ENCODE measurements at regions not wholly inside any gene's neighbourhood (a gene's known extent, or its start where the extent isn't known, plus 50 kb on each side); places are given as distances from the start of the nearest gene placed in this dataset.

GRCh38 chr9:116094846-116095245 lies 58.7 kb upstream of the PAPPA start:
- ATAC-seq, result no peak
- Histone ChIP-seq H3K36me3 (no peaks in the 10 kb centered on the region), H3K4me1 (no peaks in the 10 kb centered on the region), H3K9me3 (no peaks in the 10 kb centered on the region), H3K27me3 (no peaks in the 10 kb centered on the region), H3K4me3 (no peak overlapping the region), H3K27ac (no peak overlapping the region)
- TF ChIP-seq POLR2AphosphoS5 (IDR thresholded peaks at IDR 0.05) (no peak), POLR2A (IDR thresholded peaks at IDR 0.05) (no peak), EP300 (IDR thresholded peaks at IDR 0.05) (no peak)
- TF ChIP-seq, protein P1, sequence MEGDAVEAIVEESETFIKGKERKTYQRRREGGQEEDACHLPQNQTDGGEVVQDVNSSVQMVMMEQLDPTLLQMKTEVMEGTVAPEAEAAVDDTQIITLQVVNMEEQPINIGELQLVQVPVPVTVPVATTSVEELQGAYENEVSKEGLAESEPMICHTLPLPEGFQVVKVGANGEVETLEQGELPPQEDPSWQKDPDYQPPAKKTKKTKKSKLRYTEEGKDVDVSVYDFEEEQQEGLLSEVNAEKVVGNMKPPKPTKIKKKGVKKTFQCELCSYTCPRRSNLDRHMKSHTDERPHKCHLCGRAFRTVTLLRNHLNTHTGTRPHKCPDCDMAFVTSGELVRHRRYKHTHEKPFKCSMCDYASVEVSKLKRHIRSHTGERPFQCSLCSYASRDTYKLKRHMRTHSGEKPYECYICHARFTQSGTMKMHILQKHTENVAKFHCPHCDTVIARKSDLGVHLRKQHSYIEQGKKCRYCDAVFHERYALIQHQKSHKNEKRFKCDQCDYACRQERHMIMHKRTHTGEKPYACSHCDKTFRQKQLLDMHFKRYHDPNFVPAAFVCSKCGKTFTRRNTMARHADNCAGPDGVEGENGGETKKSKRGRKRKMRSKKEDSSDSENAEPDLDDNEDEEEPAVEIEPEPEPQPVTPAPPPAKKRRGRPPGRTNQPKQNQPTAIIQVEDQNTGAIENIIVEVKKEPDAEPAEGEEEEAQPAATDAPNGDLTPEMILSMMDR (IDR thresholded peaks at IDR 0.05), result no peak

- no peak overlapping the region for H3K27ac ChIP-seq
- no peak for TF ChIP-seq EP300 (IDR thresholded peaks at IDR 0.05)
- no peak for TF ChIP-seq POLR2AphosphoS5 (IDR thresholded peaks at IDR 0.05)
- TF ChIP-seq, protein P1 (IDR thresholded peaks at IDR 0.05), result no peak
- no peak for TF ChIP-seq POLR2A (IDR thresholded peaks at IDR 0.05)
- H3K4me3 ChIP-seq, result no peak overlapping the region
- WGBS, 2 donors (ENCODE audit: low coverage in 1 of 2), result 71 to 86% methylated on average over 2 of the region's 2 CpGs
- no peak for ATAC-seq
- no peaks in the 10 kb centered on the region for H3K4me1 ChIP-seq
- H3K36me3 ChIP-seq, result no peaks in the 10 kb centered on the region
- no peaks in the 10 kb centered on the region for H3K9me3 ChIP-seq
- H3K27me3 ChIP-seq, result no peaks in the 10 kb centered on the region
These were observed 58.2 kb upstream of the PAPPA start for GRCh38 chr9:116095403-116095802.

DNA sequence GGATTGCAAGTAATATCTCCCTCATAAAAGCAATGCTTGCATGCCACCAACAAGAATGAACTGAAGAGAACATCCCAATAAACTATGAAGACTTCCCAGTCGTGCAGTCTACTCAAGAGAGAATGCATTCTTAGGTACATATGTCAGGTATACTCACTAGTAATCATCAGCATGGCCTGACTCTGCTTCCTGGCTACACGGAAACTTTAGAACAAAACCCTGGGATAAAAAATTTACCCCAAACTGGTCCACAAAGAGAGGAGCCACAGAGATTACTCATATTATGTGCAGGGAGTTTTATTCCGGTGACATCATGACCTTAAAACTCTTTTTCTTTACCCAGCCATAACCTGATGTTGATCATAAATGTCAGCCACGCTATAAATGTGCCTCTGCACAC lies 57.5 kb upstream of the PAPPA start:
- Histone ChIP-seq H3K27me3 (no peaks in the 10 kb centered on the region), H3K9me3 (no peaks in the 10 kb centered on the region), H3K4me1 (no peaks in the 10 kb centered on the region), H3K4me3 (no peak overlapping the region), H3K27ac (no peak overlapping the region), H3K36me3 (no peaks in the 10 kb centered on the region)
- 67 to 77% methylated on average over 4 of the region's 4 CpGs for WGBS, 2 donors (ENCODE audit: low coverage in 1 of 2)
- TF ChIP-seq, protein P1 (IDR thresholded peaks at IDR 0.05), result no peak
- no peak for TF ChIP-seq POLR2AphosphoS5 (IDR thresholded peaks at IDR 0.05)
- no peak for TF ChIP-seq EP300 (IDR thresholded peaks at IDR 0.05)
- TF ChIP-seq POLR2A (IDR thresholded peaks at IDR 0.05), result no peak
- ATAC-seq, result no peak

DNA sequence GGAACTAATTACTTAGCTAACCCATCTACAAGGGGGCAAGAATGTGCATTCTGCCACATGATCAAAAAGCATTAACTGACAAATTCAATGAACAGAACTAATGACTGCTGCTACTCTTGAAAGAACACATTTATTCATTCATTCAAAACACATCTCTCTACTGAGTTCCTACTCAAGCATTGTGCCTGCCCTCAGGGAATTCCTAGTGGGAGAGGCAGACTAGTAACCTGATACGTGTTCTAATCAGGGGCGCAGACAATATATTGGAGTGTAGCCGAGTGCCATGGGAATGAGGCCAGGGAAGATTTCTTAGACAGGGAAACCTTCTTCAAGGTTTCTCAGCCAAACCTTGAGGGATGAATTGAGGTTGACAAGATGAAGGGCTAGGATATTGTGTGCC lies 56.7 kb upstream of the PAPPA start:
- Histone ChIP-seq H3K4me3 (no peak overlapping the region), H3K27ac (no peak overlapping the region), H3K9me3 (no peaks in the 10 kb centered on the region), H3K27me3 (no peaks in the 10 kb centered on the region), H3K4me1 (no peaks in the 10 kb centered on the region), H3K36me3 (no peaks in the 10 kb centered on the region)
- 49 to 54% methylated on average over 3 of the region's 3 CpGs for WGBS, 2 donors (ENCODE audit: low coverage in 1 of 2)
- TF ChIP-seq POLR2AphosphoS5 (IDR thresholded peaks at IDR 0.05) (no peak), POLR2A (IDR thresholded peaks at IDR 0.05) (no peak), EP300 (IDR thresholded peaks at IDR 0.05) (no peak)
- TF ChIP-seq, protein P1 (IDR thresholded peaks at IDR 0.05), result no peak
- no peak for ATAC-seq

DNA sequence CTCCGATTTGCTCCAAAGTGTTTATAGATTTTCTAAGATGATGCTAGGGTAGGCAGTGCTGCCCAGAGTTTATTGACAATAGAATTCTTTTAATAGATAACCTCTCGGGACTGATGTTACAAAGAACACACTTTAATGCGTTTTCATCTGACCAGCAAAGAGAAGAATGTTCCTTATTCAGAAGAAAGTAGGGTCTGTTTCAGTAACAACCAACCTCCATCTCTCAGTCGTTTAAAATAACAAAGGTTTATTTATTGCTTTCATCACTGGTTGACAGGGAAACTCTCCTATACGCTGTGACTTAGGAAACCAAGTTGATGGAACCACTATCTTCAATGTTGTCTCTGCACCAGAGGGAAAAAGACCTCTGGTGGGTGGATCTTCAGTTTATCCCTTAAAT lies 55.1 kb upstream of the PAPPA start:
- Histone ChIP-seq H3K27ac (no peak overlapping the region), H3K4me3 (no peak overlapping the region), H3K36me3 (no peaks in the 10 kb centered on the region), H3K27me3 (no peaks in the 10 kb centered on the region), H3K4me1 (no peaks in the 10 kb centered on the region), H3K9me3 (no peaks in the 10 kb centered on the region)
- ATAC-seq, result no peak
- WGBS, 2 donors (ENCODE audit: low coverage in 1 of 2), result 50 to 54% methylated on average over 5 of the region's 5 CpGs
- no peak for TF ChIP-seq POLR2A (IDR thresholded peaks at IDR 0.05)
- no peak for TF ChIP-seq POLR2AphosphoS5 (IDR thresholded peaks at IDR 0.05)
- TF ChIP-seq, protein P1 (IDR thresholded peaks at IDR 0.05), result no peak
- no peak for TF ChIP-seq EP300 (IDR thresholded peaks at IDR 0.05)
